Activated CD4-positive, alpha-beta T cell treated with anti-CD3 and anti-CD28 coated beads, Interleukin-2, amount 50 U/mL, for 16 hours (primary cell): ENCODE measurements at regions not wholly inside any gene's neighbourhood (a gene's known extent, or its start where the extent isn't known, plus 50 kb on each side); places are given as distances from the start of the nearest gene placed in this dataset.
"Not testable (repeated sequence)": the region's sequence is repeated elsewhere in the genome, so short reads cannot be mapped to it uniquely, and the experiment has no call there.

Source experiments
- DNase-seq: peaks from one replicate; pipeline ENCODE4 v3.0.0-alpha.2; 2020

DNA sequence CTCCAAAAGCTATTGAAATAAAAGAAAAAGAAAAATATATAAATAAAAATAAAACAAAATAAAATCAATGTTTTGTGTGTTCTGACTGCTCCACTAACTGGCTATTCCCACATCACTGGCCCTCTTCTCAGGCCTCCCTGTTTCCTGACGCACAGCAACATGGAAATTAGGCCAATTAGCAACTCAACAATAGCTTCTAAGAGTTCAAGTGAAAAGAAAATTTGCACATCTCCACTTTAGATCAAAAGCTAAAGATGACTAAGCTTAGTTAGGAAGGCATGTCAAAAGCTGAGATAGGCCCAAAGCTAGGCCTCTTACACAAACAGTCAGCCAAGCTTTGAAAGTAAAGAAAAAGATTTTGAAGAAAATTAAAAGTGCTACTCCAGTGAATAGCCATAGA, 200.8 kb downstream of the DUSP6 start:
- no peak for DNase-seq

DNA sequence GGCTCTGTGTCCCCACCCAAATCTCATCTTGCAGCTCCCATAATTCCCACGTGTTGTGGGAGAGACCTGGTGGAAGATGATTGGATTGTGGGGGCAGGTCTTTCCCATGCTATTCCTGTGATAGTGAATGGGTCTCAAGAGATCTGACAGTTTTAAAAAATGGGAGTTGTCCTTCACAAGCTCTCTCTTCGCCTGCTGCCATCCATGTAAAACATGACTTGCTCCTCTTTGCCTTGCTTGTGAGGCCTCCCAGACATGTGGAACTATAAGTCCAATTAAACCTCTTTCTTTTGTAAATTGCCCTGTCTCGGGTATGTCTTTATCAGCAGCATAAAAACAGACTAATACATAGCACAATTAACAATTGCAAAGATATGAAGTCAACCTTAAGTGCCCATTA, 201.5 kb downstream of the DUSP6 start:
- DNase-seq = not testable (repeated sequence)

DNA sequence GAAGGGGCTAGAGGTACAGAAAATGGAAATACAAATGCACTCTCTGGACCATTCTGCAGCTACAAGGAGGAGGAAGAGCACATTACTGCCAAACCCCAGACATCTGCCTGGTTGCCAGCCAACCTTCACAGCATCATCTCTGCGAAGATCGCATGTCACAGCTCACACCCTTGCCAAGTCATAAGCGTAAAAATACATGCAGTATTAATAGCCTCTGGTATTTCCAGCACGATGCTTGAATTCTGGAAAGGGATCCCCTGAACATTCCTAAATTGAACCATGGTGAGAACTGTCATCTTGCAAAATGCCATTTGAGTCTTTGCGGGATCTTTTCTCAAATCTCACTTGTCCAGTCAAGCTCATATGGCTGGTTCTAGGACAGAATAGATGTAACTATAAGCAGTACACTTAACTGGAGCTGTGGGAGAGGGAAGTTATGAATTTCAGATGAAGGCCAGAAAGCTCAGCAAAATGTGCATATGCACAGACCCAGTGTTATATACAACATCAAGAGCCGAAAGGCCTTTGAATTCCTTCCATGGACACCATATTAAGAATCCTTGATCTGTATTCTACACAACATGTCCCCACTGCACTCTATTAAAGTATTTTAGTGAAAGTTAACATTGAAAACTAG, 211.6 kb downstream of the DUSP6 start:
- no peak for DNase-seq

DNA sequence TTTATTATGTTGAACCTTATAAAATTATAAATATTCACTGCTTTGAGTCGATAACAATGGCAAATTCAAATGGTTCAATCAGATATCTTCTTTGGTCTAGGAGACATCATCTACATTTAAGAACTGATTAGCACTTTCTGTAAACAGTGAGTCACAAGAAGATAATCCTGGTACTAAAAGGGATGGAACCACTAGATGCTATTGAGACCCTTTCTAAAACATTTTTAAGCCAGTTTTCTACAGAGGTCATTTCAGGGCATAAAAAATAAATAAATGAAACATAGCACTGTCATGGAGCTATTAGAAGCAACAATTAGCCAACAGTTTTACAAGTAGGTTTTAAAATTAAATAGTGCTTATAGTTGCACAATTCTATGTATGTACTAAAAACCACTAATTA, 212.2 kb downstream of the DUSP6 start:
- no peak for DNase-seq

DNA sequence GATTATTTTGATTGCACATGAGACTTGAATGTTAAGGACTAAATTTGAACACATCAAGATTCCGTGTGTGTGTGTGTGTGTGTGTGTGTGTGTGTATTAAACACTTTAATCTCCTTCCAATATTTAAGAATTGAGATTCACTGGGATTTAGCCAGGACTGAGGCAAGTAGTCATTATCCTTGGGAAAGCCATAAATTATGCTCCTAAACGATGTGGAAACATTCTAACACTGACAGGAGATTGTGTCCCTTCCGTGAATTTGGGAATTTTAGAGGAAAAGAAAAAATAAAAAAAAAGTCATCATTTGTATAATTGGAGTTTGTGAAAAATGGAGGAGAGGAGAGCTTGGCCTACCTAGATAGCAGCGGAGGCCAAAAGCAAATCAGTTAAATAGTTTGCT, 212.9 kb downstream of the DUSP6 start:
- DNase-seq = no peak

DNA sequence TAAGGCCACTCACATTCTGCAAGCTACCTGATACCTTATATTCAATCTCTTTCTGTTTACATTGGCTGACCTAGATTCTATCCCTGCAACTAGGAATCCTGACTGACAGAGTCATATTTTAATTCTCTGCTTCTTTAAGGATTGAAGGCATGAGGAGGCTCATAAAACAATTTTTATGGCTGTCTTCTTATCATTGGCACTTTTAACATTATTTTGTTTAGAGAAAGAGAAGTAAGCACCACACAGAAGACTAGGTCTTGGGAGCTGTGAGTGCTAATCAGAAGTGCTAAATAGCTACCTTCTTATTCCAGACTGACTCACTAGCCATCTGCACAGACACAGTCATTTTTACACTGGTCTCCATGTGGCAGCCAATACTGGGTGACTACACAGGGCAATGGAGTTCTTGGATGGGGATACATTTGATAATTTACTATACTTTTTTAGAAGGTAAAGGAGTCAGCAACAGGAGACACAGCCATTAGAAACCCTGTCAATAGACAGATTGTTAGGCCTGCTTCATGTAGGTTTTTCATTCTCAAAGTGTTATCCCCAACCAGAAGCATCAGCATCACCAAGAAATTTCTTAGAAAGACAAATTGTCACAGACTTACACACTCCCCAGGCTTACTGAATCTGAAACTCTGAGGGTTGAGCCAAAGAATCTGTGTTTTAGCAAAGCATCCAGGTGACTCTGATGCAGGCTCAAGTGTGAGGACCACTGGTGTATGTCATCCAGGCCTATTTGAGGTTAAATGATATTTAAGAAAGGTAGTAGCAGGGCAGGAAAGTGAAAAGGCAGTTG, 214.1 kb downstream of the DUSP6 start:
- DNase-seq = peak; percentile 85

DNA sequence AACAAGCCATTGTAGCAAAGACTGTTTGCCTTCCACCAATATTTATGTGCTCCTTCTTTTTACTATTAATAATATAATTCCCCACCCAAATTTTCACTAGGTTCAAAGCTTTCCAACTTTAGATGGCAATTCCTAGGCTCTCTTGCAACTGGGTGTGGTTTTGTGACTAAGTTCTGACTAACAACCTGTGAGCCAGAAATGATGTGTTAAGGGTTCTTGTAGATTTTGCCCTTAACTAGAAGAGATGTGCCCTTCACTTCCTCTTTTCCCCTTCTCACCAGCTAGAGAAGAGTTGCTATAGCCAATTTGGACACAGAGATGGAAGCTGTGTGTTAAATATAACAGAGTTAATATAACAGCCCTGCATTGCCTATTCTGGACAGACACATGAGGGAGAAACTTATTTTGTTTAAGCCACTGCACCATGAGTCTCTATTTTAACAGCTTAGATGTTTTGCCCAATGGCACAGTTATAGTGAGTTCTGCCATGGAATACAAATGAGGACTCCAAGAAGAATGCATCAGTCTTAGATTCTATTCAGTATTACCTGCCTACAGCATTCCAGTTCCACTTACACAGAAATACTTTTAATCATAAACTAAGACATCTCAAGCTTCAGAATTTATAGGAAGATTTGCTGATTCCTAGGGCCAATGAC, 216.2 kb downstream of the DUSP6 start:
- peak; percentile 55 for DNase-seq

DNA sequence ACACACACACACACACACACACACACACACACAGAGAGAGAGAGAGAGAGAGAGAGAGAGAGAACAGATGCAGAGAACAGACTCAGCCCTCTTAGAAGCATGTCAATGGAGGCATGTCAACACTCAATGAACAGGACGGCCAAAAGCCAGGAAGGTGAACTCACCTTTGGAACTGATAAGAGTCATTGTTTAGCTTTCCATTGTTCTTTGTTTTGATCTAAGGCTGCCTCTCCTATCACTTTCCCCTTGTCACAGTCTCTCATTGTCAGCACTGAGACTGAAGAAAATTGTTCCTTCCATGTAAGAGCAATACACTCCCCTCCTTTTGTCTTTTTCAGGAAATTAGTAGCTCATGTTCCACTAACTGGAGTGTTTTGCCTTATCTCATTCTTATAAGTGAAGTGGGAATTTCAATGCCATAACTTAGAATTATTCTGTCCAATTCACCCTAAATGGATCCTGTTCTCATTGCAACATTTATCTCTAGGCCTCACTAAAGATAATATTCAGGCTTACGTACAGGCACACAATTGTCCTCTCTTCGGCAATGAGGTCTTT, 218.0 kb downstream of the DUSP6 start:
- DNase-seq = no peak

DNA sequence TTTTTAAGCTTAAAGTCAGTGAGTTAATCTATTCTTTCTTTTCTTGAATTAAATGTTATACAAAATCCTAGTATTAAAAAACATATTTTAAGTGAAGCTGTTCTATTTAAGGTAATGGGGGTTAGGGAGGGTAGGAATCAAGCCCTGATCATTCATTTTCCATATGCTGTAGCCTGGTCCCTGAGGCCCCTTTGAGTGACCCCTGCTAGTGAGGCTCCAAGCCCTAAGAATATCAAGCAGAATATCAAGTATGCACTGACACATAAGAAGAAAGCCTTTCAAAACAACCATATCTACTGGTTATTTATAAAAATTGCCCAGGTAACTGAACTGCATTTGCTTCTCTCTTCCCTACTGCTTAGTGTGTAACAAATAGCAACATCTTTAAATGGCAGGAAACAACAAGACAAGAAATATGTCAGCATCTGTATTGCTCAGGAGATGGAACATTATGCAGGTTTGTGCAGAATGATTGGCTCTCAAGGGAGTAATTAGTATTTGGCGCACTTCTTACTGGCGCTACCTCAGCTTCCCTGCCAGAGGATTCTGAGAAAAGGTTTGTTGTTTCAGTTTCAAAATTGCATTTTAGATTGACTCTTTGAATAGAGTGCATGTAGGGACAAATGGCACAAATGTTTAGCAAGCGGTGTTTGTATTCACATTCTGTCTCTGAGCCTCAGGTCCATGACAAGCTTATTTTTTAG, 223.0 kb downstream of the DUSP6 start:
- peak; percentile 54 for DNase-seq

DNA sequence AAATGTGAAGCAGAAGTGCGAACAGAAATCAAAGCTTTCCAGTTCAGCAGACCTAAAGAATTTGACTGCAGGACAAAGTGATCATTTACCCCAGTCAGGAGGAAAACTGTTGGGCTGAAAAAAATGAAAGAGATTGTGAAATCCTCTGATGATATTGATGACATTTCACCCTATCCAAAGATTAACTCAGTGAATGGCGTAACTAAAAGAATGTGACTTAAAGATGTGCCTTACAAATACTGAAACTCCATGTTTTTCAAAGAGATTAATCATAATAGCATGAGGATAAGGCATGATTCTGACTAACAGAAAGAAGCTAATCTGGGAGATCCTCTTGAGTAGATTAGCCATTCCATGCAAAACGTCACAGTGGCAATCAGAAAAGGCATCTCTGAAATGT, 225.6 kb downstream of the DUSP6 start:
- DNase-seq = no peak

DNA sequence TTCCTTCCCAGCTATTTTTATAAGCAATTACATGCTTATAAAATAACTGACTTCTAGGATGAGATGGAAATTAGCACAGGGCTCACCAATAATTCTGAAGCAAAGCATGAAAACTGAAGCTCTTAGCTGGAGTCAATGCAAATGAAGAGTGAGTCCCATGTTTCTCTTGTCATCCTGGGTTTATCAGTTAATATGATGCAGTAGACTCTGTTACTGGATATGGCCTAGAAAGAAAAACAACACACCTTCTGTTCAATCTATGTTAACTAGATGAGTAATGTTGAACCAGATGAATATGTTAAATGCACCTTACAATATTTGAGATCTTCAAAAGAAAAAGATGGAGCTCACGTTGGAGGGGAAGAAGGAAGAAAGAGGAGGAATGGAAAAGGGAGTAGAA, 229.4 kb downstream of the DUSP6 start:
- DNase-seq = no peak

DNA sequence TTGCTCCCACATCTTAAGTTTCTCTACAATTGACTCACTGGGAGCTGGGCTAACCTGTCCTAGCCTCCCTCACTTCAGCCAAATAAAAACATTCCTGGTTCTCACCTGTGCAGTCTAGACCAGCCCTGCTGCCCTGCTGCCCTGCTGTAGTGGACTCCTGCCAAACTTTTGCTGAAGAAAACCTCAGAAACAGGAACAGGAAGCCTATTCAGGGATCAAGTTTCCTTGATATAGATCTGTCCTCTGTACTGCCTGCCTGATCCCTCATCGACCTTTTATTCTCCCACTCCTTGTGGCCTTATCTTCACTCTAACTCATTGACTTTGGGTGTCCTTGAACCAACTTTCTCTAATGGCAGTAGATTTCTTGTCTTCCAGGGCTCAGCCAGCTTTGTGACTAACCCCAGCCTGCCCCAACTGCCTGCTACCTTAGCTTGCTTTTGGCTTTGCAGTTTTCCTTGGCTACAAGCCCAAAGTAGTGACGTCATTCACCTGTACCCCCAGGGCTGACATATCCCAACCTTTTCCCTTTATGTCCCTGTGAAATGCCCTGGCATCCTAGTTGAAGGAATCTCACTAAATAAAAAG, 234.8 kb downstream of the DUSP6 start:
- no peak for DNase-seq

DNA sequence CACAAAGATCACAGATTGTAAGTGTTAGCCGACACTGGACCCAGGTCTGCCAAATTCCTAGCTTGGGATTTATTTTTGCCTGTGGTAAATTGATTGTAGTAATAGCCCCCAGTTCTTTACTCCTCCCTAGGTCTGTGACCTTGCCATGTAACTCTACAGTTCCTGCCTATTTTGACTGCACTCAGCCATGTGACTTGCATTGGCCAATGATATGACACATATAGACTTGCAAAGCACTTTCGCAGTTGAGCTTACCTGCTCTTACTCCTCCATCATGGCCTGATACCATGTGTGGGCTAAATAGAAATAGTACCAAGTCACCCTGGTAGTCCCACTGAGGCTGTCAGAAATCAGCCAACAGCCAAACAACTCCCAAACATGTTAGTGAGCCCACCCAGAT, 240.3 kb downstream of the DUSP6 start:
- DNase-seq = no peak

DNA sequence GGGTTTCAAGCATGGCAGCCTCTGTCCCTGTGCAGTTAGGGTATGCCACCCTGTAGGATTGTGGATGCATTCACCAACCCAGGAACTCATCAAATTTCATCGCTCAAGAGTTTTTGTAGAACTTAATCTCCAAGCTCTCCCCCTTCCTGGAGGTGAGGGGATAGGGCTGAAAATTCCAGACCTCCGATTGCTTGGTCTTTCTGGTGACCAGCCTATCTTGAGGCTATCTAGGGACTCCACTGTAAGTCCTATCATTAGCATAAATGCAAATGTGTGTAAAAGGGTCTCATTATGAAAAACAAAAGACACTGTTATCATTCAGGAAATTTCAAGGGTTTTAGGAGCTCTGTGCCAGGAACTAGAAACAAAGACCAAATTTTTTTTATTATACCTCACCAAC, 244.0 kb downstream of the DUSP6 start:
- no peak for DNase-seq

DNA sequence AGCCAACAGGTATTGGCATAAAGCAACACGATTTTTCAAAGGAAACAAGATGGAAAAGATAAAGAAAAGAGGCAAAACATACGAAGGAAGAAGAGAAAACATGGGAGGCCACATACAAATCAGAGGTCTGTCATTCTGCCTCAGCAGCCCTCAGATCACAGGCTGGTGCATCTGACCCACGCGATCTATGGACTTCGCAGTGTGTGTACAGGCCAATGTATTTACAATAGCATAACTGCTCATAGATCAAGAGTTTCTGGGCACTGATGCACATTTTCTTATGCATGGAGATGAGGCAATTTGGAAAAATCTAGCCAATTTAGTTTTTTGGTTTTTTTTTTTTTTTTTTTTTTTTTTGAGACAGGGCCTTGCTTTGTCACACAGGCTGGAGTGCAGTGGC, 245.4 kb downstream of the DUSP6 start:
- DNase-seq = no peak

DNA sequence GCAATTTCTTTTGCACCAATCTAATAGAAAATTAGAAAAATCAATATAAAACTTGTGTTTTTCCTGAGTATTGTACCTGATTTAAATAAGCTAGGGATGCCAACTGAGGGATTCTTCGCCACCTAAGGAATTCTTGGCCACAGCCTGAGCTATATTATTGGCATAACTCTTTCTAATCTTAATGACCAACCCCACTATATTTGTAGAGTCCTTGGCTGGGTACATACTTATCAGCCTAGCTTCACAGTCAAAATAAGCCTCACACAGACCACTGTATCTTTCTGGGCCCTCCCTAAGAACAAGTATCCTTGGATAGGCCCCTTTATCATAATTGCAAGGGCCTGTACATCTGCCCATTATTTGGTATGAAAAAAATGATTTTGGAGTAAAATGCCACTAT, 247.1 kb downstream of the DUSP6 start:
- DNase-seq = no peak

DNA sequence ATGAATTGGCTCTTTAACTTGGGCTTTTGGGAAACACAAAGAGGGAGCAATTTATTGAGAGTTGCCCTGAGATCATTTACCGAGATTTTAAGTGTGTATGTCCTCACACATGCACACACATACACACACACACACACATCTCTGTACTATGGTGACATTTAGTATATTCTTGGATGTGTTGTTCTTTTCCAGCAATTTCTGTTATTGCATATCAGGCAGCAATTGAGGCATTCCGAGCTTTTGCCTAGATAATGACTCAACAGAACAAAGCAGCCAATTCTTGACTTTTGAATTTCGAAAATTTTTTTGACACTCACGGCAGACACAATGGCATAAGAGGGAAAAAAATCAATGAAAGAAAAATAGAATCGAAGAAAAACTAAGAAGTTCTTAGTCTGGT, 248.5 kb downstream of the DUSP6 start:
- no peak for DNase-seq

DNA sequence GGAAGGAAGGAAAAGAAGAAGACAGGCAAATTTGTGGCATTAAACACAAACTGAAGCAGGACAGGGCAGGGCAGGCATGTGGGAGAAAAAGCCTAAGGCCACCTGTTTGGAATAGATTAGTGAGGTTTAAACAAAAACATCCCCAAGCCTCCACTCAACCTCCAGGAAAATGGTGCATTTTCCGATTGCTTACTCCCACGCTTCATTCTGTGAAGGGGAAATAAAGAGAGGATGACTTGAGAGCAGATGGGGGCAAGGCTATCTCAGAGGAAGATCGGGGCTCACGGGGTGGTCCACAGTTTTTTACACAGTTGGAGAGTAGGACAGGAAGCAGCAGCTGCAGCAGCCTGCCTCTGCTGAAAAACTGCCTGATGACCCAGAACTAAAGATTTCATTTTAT, 250.9 kb downstream of the DUSP6 start:
- DNase-seq = no peak

DNA sequence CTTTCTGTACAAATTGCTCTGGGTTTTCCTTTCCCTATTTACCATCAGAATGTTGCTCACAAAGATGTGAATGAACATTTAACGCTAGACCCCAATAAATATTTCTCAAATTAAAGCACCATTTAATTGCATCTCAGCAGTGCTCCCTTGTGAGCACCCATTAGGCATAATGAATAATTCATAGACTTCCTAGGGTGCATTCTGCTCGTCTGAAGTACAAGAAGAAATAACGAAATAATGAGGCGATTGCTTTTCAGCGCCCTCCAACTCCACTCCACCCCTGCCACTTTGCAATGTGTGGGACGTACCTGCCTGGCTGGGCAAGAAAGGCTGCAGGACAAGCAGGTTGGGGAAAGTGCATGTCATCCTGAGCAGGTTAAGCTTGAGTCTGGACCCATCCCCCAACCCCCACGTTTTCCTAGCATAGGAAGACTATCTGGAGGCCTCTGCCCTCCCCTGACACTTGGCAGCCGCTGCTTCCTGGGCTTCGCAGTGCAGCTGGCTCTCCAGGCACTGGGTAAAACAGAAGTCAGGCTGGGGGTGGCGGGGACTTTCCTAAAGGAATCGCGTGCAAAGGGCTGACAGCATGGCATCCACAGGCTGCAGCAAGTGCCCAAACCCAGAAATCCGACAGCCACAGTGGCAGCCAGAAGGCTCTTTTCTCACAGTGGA, 253.7 kb downstream of the DUSP6 start:
- no peak for DNase-seq

DNA sequence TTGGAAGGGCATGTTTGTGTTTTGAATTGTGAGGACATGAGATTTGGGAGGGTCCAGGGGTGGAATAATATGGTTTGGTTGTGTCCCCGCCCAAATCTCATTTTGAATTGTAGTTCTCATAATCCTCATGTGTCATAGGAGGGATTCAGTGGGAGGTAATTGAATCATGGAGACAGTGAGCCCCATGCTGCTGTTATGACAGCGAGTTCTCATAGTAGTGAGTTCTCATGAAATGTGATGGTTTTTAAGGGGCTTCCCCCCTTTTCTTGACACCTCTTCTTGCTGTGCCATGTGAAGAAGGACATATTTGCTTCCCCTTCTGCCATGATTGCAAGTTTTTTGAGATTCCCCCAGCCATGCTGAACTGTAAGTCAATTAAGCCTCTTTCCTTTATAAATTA, 260.0 kb downstream of the DUSP6 start:
- DNase-seq = no peak

DNA sequence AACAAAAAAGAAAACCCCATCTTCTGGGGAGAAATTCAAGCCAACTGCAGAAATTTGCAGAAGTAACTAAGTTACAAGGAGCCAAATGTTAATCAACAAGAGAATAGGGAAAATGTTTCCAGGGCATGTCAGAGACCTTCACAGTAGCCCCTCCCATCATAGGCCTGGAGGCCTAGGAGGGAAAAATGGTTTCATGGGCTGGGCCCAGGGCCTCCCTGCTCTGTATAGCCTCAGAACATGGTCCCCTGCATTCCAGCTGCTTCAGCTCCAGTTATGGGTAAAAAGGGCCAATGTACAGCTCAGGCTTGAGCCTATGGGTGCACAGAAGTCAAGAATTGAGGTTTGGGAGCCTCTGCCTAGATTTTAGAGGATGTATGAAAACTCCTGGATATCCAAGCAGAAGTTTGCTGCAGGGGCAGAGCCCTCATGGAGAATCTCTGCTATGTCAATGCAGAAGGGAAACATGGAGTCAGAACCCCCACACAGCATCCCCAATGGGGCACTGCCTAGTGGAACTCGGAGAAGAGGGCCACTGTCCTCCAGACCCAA, 260.9 kb downstream of the DUSP6 start:
- no peak for DNase-seq

DNA sequence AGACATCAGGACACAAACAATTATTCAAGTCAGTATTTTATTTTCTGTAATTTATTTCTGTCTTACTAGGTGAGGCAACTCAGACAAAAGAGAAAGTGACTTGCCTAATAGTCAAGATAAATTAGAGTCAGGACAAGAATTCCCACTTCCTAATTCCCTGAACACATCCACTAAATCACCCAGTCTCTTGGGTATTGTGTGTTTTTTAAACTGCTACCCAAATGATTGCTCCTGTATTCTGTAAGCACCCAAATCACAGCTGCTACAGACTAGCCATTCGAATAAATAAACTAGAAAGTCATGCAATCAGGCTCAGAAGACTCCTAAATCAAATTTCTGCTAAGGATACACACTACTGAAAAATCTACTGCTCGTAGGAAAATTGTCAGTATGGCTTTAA, 263.0 kb downstream of the DUSP6 start:
- DNase-seq = no peak
